HUES48 (cell line): ENCODE measurements at regions not wholly inside any gene's neighbourhood (a gene's known extent, or its start where the extent isn't known, plus 50 kb on each side); places are given as distances from the start of the nearest gene placed in this dataset.

Experiments
- H3K27ac ChIP-seq: one replicate; pipeline ENCODE4 v1.7.0; 2013; ENCODE audit warnings: low read depth, low read length, inconsistent platforms
- H3K27me3 ChIP-seq: 2 replicates; pipeline ENCODE4 v1.6.1; 2013; ENCODE audit warnings: mild to moderate bottlenecking, low read length; ENCODE audit not compliant: control insufficient read depth, insufficient read depth
- H3K36me3 ChIP-seq: 2 replicates; pipeline ENCODE4 v1.6.1; 2013; ENCODE audit warnings: low read length; ENCODE audit not compliant: control insufficient read depth, insufficient read depth
- H3K4me1 ChIP-seq: 2 replicates; pipeline ENCODE4 v1.6.1; 2013; ENCODE audit warnings: mild to moderate bottlenecking, low read length; ENCODE audit not compliant: control insufficient read depth, insufficient read depth
- H3K4me3 ChIP-seq: 2 replicates; pipeline ENCODE4 v1.5.1; 2013; ENCODE audit warnings: mild to moderate bottlenecking, low read depth, low read length
- H3K9ac ChIP-seq: 2 replicates; pipeline ENCODE4 v1.6.1; 2013; ENCODE audit warnings: mild to moderate bottlenecking, low read depth, low read length, moderate library complexity
- H3K9me3 ChIP-seq: 2 replicates; pipeline ENCODE4 v1.6.1; 2013; ENCODE audit warnings: low read length; ENCODE audit not compliant: control insufficient read depth, insufficient read depth

- H3K4me3 ChIP-seq, result no peak overlapping the region
- H3K9me3 ChIP-seq, result no peaks in the 10 kb centered on the region
- H3K27me3 ChIP-seq, result no peaks in the 10 kb centered on the region
- H3K36me3 ChIP-seq, result no peaks in the 10 kb centered on the region
- H3K9ac ChIP-seq, result no peak overlapping the region
- 0 out of 2 replicates have a peak, but pooled peaks cover 5% of the 10 kb centered on the region for H3K4me1 ChIP-seq
- H3K27ac ChIP-seq, result no peak overlapping the region
Measured at GRCh38 chr18:2123077-2123476, 448.2 kb downstream of the METTL4 start.

GRCh38 chr18:2134364-2134763, 436.9 kb downstream of the METTL4 start:
- H3K9me3 ChIP-seq, result no peaks in the 10 kb centered on the region
- no peaks in the 10 kb centered on the region for H3K36me3 ChIP-seq
- no peak overlapping the region for H3K4me3 ChIP-seq
- no peaks in the 10 kb centered on the region for H3K27me3 ChIP-seq
- no peak overlapping the region for H3K9ac ChIP-seq
- H3K27ac ChIP-seq, result no peak overlapping the region
- H3K4me1 ChIP-seq, result no peaks in the 10 kb centered on the region; the same call in 1 of the 2 replicates

GRCh38 chr18:2135309-2135708, 436.0 kb downstream of the METTL4 start:
- Histone ChIP-seq H3K27ac (no peak overlapping the region), H3K36me3 (no peaks in the 10 kb centered on the region), H3K9ac (no peak overlapping the region), H3K9me3 (no peaks in the 10 kb centered on the region), H3K4me1 (no peaks in the 10 kb centered on the region), H3K27me3 (no peaks in the 10 kb centered on the region), H3K4me3 (no peak overlapping the region)

- no peaks in the 10 kb centered on the region for H3K27me3 ChIP-seq
- H3K27ac ChIP-seq, result no peak overlapping the region
- no peak overlapping the region for H3K4me3 ChIP-seq
- no peaks in the 10 kb centered on the region for H3K36me3 ChIP-seq
- no peaks in the 10 kb centered on the region for H3K4me1 ChIP-seq
- no peaks in the 10 kb centered on the region for H3K9me3 ChIP-seq
- H3K9ac ChIP-seq, result no peak overlapping the region
Measured at GRCh38 chr18:2138552-2138951, 432.8 kb downstream of the METTL4 start.

GRCh38 chr18:2139691-2140090, 431.6 kb downstream of the METTL4 start:
- Histone ChIP-seq H3K27ac (no peak overlapping the region), H3K4me3 (no peak overlapping the region), H3K4me1 (no peaks in the 10 kb centered on the region), H3K27me3 (no peaks in the 10 kb centered on the region), H3K9ac (no peak overlapping the region), H3K36me3 (no peaks in the 10 kb centered on the region), H3K9me3 (no peaks in the 10 kb centered on the region)

- no peaks in the 10 kb centered on the region for H3K9me3 ChIP-seq
- H3K27ac ChIP-seq, result no peak overlapping the region
- H3K9ac ChIP-seq, result no peak overlapping the region
- no peaks in the 10 kb centered on the region for H3K4me1 ChIP-seq
- H3K27me3 ChIP-seq, result no peaks in the 10 kb centered on the region
- H3K4me3 ChIP-seq, result no peak overlapping the region
- H3K36me3 ChIP-seq, result no peaks in the 10 kb centered on the region
Measured at GRCh38 chr18:2143636-2144035, 427.7 kb downstream of the METTL4 start.

- Histone ChIP-seq H3K9me3 (no peaks in the 10 kb centered on the region), H3K4me1 (no peaks in the 10 kb centered on the region), H3K9ac (no peak overlapping the region), H3K4me3 (no peak overlapping the region), H3K36me3 (no peaks in the 10 kb centered on the region), H3K27me3 (no peaks in the 10 kb centered on the region), H3K27ac (no peak overlapping the region)
Measured at GRCh38 chr18:2144811-2145210, 426.5 kb downstream of the METTL4 start.

GRCh38 chr18:2146092-2146491, 425.2 kb downstream of the METTL4 start:
- Histone ChIP-seq H3K27me3 (no peaks in the 10 kb centered on the region), H3K9ac (no peak overlapping the region)

GRCh38 chr18:2146754-2147153, 424.6 kb downstream of the METTL4 start:
- no peaks in the 10 kb centered on the region for H3K36me3 ChIP-seq
- H3K27me3 ChIP-seq, result no peaks in the 10 kb centered on the region
- no peak overlapping the region for H3K9ac ChIP-seq
- no peak overlapping the region for H3K4me3 ChIP-seq
- H3K27ac ChIP-seq, result no peak overlapping the region
- no peaks in the 10 kb centered on the region for H3K4me1 ChIP-seq
- no peaks in the 10 kb centered on the region for H3K9me3 ChIP-seq

More at GRCh38 chr18:2146092-2146491, 425.2 kb downstream of the METTL4 start:
- Histone ChIP-seq H3K9me3 (no peaks in the 10 kb centered on the region), H3K4me3 (no peak overlapping the region), H3K36me3 (no peaks in the 10 kb centered on the region), H3K27ac (no peak overlapping the region), H3K4me1 (no peaks in the 10 kb centered on the region)

GRCh38 chr18:2147476-2148230, 423.7 kb downstream of the METTL4 start:
- no peaks in the 10 kb centered on the region for H3K4me1 ChIP-seq
- H3K4me3 ChIP-seq, result no peak overlapping the region
- H3K27me3 ChIP-seq, result no peaks in the 10 kb centered on the region
- H3K9ac ChIP-seq, result no peak overlapping the region
- H3K27ac ChIP-seq, result no peak overlapping the region
- no peaks in the 10 kb centered on the region for H3K36me3 ChIP-seq
- no peaks in the 10 kb centered on the region for H3K9me3 ChIP-seq

GRCh38 chr18:2148823-2149222, 422.5 kb downstream of the METTL4 start:
- Histone ChIP-seq H3K4me3 (no peak overlapping the region), H3K27ac (no peak overlapping the region), H3K4me1 (no peaks in the 10 kb centered on the region), H3K9me3 (no peaks in the 10 kb centered on the region), H3K27me3 (no peaks in the 10 kb centered on the region), H3K9ac (no peak overlapping the region), H3K36me3 (no peaks in the 10 kb centered on the region)
